ENCODE measurements at regions not wholly inside any gene's neighbourhood (a gene's known extent, or its start where the extent isn't known, plus 50 kb on each side); places are given as distances from the start of the nearest gene placed in this dataset.

DNA sequence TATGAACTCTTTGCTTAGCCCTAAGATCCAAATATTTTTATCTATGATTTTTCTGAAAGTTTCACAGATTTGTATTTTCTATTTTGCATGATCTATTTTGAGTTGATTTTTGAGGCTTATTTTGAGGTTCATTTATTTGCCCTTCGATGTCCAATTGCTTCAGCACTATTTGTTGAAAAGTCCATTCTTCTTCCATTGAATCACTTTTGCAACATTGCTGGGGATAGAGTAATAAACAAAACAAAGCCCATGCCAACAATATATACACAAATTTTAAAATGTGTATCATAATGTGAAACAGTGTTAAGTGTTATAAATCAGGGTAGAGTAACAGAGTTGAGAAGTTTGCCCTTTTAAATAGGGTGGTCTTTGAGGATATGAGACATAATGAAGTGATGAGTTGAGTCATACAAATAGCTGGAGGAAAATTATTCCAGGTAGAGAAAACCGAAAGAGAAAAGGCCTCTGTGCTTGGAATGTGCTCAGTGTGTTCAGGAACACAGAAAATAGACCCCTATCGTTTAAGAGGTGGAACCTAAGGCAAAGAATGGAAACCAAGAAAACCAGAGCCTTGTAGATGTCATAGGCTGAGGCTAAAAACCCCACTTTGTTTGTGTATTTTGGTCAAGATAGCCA lies 172.7 kb upstream of the NR5A2 start:
- no peak overlapping the region for H3K27ac ChIP-seq
- H3K9me3 ChIP-seq: no peaks in the 10 kb centered on the region
- no peak overlapping the region for H3K4me3 ChIP-seq
- H3K4me1 ChIP-seq: no peaks in the 10 kb centered on the region
- H3K27me3 ChIP-seq: no peaks in the 10 kb centered on the region
- intact Hi-C loops (cut with DNase I): no loop called here
- H3K36me3 ChIP-seq: no peaks in the 10 kb centered on the region
- no peak for DNase-seq (ENCODE audit: low spot score in 2 of 2)
- TF ChIP-seq, protein P1, sequence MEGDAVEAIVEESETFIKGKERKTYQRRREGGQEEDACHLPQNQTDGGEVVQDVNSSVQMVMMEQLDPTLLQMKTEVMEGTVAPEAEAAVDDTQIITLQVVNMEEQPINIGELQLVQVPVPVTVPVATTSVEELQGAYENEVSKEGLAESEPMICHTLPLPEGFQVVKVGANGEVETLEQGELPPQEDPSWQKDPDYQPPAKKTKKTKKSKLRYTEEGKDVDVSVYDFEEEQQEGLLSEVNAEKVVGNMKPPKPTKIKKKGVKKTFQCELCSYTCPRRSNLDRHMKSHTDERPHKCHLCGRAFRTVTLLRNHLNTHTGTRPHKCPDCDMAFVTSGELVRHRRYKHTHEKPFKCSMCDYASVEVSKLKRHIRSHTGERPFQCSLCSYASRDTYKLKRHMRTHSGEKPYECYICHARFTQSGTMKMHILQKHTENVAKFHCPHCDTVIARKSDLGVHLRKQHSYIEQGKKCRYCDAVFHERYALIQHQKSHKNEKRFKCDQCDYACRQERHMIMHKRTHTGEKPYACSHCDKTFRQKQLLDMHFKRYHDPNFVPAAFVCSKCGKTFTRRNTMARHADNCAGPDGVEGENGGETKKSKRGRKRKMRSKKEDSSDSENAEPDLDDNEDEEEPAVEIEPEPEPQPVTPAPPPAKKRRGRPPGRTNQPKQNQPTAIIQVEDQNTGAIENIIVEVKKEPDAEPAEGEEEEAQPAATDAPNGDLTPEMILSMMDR (IDR thresholded peaks at IDR 0.05): no peak

DNA sequence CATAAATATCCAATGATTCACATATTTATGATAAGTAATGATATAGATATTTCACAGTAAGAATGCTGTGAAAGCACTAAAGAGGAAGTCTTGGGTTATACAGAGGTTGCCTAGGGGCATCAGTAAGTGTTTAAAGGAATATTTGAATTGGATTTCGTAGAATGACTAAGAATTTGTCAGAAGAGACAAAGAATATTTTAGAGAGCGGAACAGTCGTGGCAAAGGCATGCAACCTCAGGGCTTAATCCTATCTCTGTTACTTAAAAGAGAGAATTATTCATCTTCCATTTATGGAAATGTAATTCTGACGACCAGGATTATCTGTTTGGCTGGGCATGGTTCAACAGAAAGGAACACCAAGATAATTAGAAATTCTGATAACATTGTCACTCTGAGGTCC lies 171.9 kb upstream of the NR5A2 start:
- Histone ChIP-seq H3K36me3 (no peaks in the 10 kb centered on the region), H3K27me3 (no peaks in the 10 kb centered on the region), H3K27ac (no peak overlapping the region), H3K9me3 (no peaks in the 10 kb centered on the region), H3K4me1 (no peaks in the 10 kb centered on the region), H3K4me3 (no peak overlapping the region)
- intact Hi-C loops (cut with DNase I): no loop called here
- TF ChIP-seq, protein P1 (IDR thresholded peaks at IDR 0.05): no peak
- no peak for DNase-seq (ENCODE audit: low spot score in 2 of 2)

DNA sequence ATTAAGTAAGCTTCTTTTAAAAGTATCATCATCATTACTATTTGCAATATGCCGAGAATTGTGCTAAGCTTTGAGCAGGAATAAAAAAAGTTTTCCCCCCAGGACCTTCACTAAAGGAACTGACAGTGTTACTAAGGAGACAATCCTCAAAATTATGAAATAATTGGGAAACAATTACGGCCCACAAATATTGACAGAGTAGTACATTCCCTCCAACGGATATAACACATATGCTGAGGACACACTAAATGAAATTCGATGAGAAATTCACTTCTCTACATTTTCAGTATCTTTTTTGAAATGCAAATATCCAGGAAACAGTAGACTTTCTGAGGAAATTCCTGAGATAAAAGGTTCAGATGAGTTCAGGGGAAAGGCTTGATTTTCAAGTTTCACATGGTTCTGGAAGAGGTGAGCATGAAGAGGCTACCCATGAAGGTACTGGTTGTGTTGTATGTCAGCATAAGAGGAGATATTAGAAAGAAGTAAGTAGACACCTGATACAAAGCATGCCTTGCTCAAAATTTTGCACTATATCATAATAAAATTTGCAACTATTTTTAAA lies 171.2 kb upstream of the NR5A2 start:
- H3K9me3 ChIP-seq: no peaks in the 10 kb centered on the region
- no peak overlapping the region for H3K27ac ChIP-seq
- intact Hi-C loops (cut with DNase I): no loop called here
- no peaks in the 10 kb centered on the region for H3K4me1 ChIP-seq
- no peaks in the 10 kb centered on the region for H3K36me3 ChIP-seq
- no peak overlapping the region for H3K4me3 ChIP-seq
- no peak for DNase-seq (ENCODE audit: low spot score in 2 of 2)
- TF ChIP-seq, protein P1 (IDR thresholded peaks at IDR 0.05): no peak
- H3K27me3 ChIP-seq: no peaks in the 10 kb centered on the region

DNA sequence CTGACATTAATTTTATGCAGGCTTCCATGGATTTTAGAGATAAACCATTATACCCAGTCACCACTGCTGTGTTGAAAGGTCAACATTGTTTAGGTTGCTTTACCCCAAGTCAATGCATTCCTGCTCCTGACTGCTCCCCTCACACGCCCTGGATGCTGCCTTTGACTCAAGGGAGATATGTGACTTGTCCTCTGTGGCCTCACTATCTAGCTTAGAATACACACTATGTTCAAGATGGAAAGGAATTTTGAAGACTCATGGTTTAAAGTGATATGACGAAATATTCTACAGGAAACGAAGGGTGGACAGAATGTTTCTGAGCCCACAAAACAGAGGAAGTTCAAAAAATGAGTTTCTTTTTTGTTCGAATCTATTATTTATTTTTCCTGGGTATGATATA lies 170.4 kb upstream of the NR5A2 start:
- no peaks in the 10 kb centered on the region for H3K4me1 ChIP-seq
- TF ChIP-seq, protein P1 (IDR thresholded peaks at IDR 0.05): no peak
- H3K4me3 ChIP-seq: no peak overlapping the region
- no peak for DNase-seq (ENCODE audit: low spot score in 2 of 2)
- intact Hi-C loops (cut with DNase I): no loop called here
- H3K36me3 ChIP-seq: no peaks in the 10 kb centered on the region
- no peaks in the 10 kb centered on the region for H3K9me3 ChIP-seq
- H3K27ac ChIP-seq: no peak overlapping the region
- H3K27me3 ChIP-seq: no peaks in the 10 kb centered on the region

DNA sequence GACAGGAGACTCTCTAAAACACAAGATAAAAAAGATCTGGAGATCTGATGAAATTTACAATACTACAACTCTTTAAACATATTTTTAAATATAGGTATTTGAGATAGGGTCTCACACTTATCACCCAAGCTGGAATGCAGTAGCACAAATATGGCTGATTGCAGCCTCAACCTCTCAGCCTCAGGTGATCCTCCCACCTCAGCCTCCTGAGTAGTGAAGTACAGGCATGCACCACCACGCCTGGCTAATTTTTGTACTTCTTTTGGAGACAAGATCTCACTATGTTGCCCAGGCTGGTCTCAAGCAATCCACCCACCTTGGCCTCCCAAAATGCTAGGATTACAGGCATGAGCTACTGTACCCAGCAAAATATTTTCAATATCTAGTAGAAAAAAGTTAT lies 170.0 kb upstream of the NR5A2 start:
- H3K27ac ChIP-seq: no peak overlapping the region
- intact Hi-C loops (cut with DNase I): no loop called here
- no peak overlapping the region for H3K4me3 ChIP-seq

More for the DNA sequence above, 170.0 kb upstream of the NR5A2 start:
- Histone ChIP-seq H3K9me3 (no peaks in the 10 kb centered on the region), H3K36me3 (no peaks in the 10 kb centered on the region), H3K4me1 (no peaks in the 10 kb centered on the region), H3K27me3 (no peaks in the 10 kb centered on the region)
- no peak for DNase-seq (ENCODE audit: low spot score in 2 of 2)
- TF ChIP-seq, protein P1 (IDR thresholded peaks at IDR 0.05): no peak

Measured in ascending aorta (tissue), 2 donors.